ENCODE measurements at regions not wholly inside any gene's neighbourhood (a gene's known extent, or its start where the extent isn't known, plus 50 kb on each side); places are given as distances from the start of the nearest gene placed in this dataset.

DNA sequence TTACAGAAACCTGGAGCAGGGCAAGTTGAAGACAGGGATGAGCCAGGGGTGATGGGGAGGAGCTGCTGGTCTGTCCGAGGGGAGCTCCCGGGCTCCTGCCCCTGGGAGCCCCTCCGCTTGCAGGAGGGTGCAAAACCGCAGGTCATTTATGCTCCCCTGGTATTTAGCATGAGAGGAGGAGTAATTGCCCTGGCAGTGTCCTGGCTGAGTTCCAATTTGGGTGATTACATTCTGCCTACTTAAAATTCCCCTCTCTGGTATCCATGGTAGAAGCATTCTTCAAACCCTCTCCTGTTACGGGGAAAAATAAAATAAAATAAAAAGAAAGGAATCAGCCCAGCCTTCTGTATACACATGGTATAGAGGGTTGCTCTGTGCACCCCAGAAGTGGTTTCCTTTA, 61.7 kb upstream of the VRK1 start:
- TF ChIP-seq, protein P1, sequence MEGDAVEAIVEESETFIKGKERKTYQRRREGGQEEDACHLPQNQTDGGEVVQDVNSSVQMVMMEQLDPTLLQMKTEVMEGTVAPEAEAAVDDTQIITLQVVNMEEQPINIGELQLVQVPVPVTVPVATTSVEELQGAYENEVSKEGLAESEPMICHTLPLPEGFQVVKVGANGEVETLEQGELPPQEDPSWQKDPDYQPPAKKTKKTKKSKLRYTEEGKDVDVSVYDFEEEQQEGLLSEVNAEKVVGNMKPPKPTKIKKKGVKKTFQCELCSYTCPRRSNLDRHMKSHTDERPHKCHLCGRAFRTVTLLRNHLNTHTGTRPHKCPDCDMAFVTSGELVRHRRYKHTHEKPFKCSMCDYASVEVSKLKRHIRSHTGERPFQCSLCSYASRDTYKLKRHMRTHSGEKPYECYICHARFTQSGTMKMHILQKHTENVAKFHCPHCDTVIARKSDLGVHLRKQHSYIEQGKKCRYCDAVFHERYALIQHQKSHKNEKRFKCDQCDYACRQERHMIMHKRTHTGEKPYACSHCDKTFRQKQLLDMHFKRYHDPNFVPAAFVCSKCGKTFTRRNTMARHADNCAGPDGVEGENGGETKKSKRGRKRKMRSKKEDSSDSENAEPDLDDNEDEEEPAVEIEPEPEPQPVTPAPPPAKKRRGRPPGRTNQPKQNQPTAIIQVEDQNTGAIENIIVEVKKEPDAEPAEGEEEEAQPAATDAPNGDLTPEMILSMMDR (conservative IDR thresholded peaks at IDR 0.05; ENCODE audit: low read depth, low read length), result no peak
- no peak for TF ChIP-seq EZH2phosphoT487 (IDR thresholded peaks at IDR 0.05; ENCODE audit: borderline replicate concordance, low read length)

Measured in PC-3 (cell line).